GM06990 (cell line): ENCODE measurements at regions not wholly inside any gene's neighbourhood (a gene's known extent, or its start where the extent isn't known, plus 50 kb on each side); places are given as distances from the start of the nearest gene placed in this dataset.

Experiments
- DNase-seq: peaks from one replicate; pipeline ENCODE4 v3.0.0-alpha.2; 2011; ENCODE audit not compliant: insufficient read length; ENCODE audit errors: extremely low read depth
- H3K27me3 ChIP-seq: replicated peaks from 2 replicates; pipeline ENCODE4 v1.6.0; 2011; ENCODE audit warnings: low read length; ENCODE audit not compliant: control insufficient read depth, insufficient read depth
- H3K36me3 ChIP-seq: 2 replicates; pipeline ENCODE4 v1.5.1; 2011; ENCODE audit warnings: low read length; ENCODE audit not compliant: control insufficient read depth, insufficient read depth
- H3K4me3 ChIP-seq: replicated peaks from 2 replicates; pipeline ENCODE4 v1.5.1; 2011; ENCODE audit warnings: low read depth, mild to moderate bottlenecking, control low read depth, low read length
- CTCF ChIP-seq: IDR thresholded peaks from 2 replicates; pipeline ENCODE4 v1.5.1; 2011; ENCODE audit warnings: low read length, control low read depth, mild to moderate bottlenecking, inconsistent platforms; ENCODE audit not compliant: insufficient read depth, poor library complexity, severe bottlenecking

- TF ChIP-seq CTCF: no peak
- Histone ChIP-seq H3K27me3 (no peaks in the 10 kb centered on the region), H3K4me3 (no peak overlapping the region), H3K36me3 (no peaks in the 10 kb centered on the region)
- no peak for DNase-seq
Measured at GRCh38 chr4:136183513-136183912, 1348.8 kb downstream of the PCDH18 start.

- Histone ChIP-seq H3K27me3 (no peaks in the 10 kb centered on the region), H3K36me3 (no peaks in the 10 kb centered on the region), H3K4me3 (no peak overlapping the region)
- no peak for TF ChIP-seq CTCF
- DNase-seq: no peak
Measured at GRCh38 chr4:136156947-136157346, 1375.3 kb downstream of the PCDH18 start.

- Histone ChIP-seq H3K27me3 (no peaks in the 10 kb centered on the region), H3K36me3 (no peaks in the 10 kb centered on the region), H3K4me3 (no peak overlapping the region)
- TF ChIP-seq CTCF: no peak
- DNase-seq: no peak
Measured at GRCh38 chr4:136150046-136150445, 1382.2 kb downstream of the PCDH18 start.

- DNase-seq: no peak
- no peak overlapping the region for H3K4me3 ChIP-seq
- H3K36me3 ChIP-seq: no peaks in the 10 kb centered on the region
- no peak for TF ChIP-seq CTCF
- H3K27me3 ChIP-seq: no peaks in the 10 kb centered on the region
Measured at GRCh38 chr4:136136601-136137000, 1395.7 kb downstream of the PCDH18 start.

GRCh38 chr4:136124251-136124745 is 1408.0 kb downstream of the PCDH18 start:
- TF ChIP-seq CTCF: no peak
- DNase-seq: no peak

GRCh38 chr4:136121426-136121825 is 1410.9 kb downstream of the PCDH18 start:
- Histone ChIP-seq H3K36me3 (no peaks in the 10 kb centered on the region), H3K27me3 (no peaks in the 10 kb centered on the region), H3K4me3 (no peak overlapping the region)
- no peak for TF ChIP-seq CTCF
- DNase-seq: no peak

More at GRCh38 chr4:136124251-136124745, 1408.0 kb downstream of the PCDH18 start:
- no peaks in the 10 kb centered on the region for H3K27me3 ChIP-seq
- H3K4me3 ChIP-seq: no peak overlapping the region
- H3K36me3 ChIP-seq: no peaks in the 10 kb centered on the region
